IMR-90 (cell line): ENCODE measurements at regions not wholly inside any gene's neighbourhood (a gene's known extent, or its start where the extent isn't known, plus 50 kb on each side); places are given as distances from the start of the nearest gene placed in this dataset.

ENCODE experiments used
- ATAC-seq: fragments of 200-7000 bp; cut with Tn5 transposase; 2 replicates; pipeline ENCODE4 v1.9.1; 2020; ENCODE audit warnings: low read depth, mild to moderate bottlenecking, moderate library complexity
- BruUV-seq: library from RNA; stranded (reverse); fragments of 400-500 nt; replicated peaks from 2 replicates; lab custom pipeline; 2021; lab: Mats Ljungman, UMichigan
- CTCF ChIA-PET: fragments of 300-600 bp; formaldehyde crosslinking; extraction: SDS; loops from one replicate; lab custom pipeline; 2021; ENCODE audit warnings: antibody characterized with exemption; lab: Yijun Ruan, JAX
- POLR2A ChIA-PET: fragments of 300-600 bp; sonication (Branson Sonifier 250); formaldehyde crosslinking; loops from one replicate; lab custom pipeline; 2022; ENCODE audit warnings: antibody characterized with exemption; ENCODE audit not compliant: unreplicated experiment; lab: Charles Lee
- DNase-seq: peaks from one replicate; pipeline ENCODE4 v3.0.0; 2013
- H2AFZ ChIP-seq: replicated peaks from 2 replicates; pipeline ENCODE3; 2013; ENCODE audit warnings: low read length, mild to moderate bottlenecking; ENCODE audit not compliant: poor library complexity
- H2AK5ac ChIP-seq: 2 replicates; pipeline ENCODE4 v1.6.1; 2013; ENCODE audit warnings: low read depth, low read length, inconsistent platforms
- H2AK9ac ChIP-seq: replicated peaks from 2 replicates; pipeline ENCODE3; 2013; ENCODE audit warnings: mild to moderate bottlenecking, low read depth, low read length, moderate library complexity; ENCODE audit not compliant: poor library complexity
- H2BK120ac ChIP-seq: 2 replicates; pipeline ENCODE4 v1.6.1; 2013; ENCODE audit warnings: low read depth, low read length, inconsistent platforms
- H2BK15ac ChIP-seq: 3 replicates; pipeline ENCODE4 v1.6.1; 2013; ENCODE audit warnings: low read depth, low read length, inconsistent platforms
- H2BK20ac ChIP-seq: 2 replicates; pipeline ENCODE4 v1.6.1; 2013; ENCODE audit warnings: low read depth, mild to moderate bottlenecking, inconsistent platforms, low read length, moderate library complexity
- H2BK5ac ChIP-seq: 2 replicates; pipeline ENCODE4 v1.6.1; 2013; ENCODE audit warnings: mild to moderate bottlenecking, low read depth, low read length, inconsistent platforms; ENCODE audit not compliant: poor library complexity, severe bottlenecking
- H3K14ac ChIP-seq: replicated peaks from 2 replicates; pipeline ENCODE4 v1.6.1; 2013; ENCODE audit warnings: low read depth, low read length, inconsistent platforms
- H3K18ac ChIP-seq: 2 replicates; pipeline ENCODE4 v1.6.1; 2013; ENCODE audit warnings: low read depth, low read length, control low read depth
- H3K23ac ChIP-seq: 2 replicates; pipeline ENCODE4 v1.6.1; 2013; ENCODE audit warnings: low read depth, low read length, inconsistent platforms
- H3K27ac ChIP-seq: 2 replicates; pipeline ENCODE4 v1.5.1; 2013; ENCODE audit warnings: mild to moderate bottlenecking, control low read depth, low read length; ENCODE audit not compliant: insufficient read depth
- H3K27me3 ChIP-seq: 2 replicates; pipeline ENCODE4 v1.6.1; 2013; ENCODE audit warnings: low read length; ENCODE audit not compliant: control insufficient read depth, insufficient read depth
- H3K36me3 ChIP-seq: 2 replicates; pipeline ENCODE4 v1.6.1; 2013; ENCODE audit warnings: low read length, mixed read lengths; ENCODE audit not compliant: control insufficient read depth, insufficient read depth
- H3K4ac ChIP-seq: 2 replicates; pipeline ENCODE4 v1.6.1; 2013; ENCODE audit warnings: low read depth, low read length, inconsistent platforms
- H3K4me1 ChIP-seq: 2 replicates; pipeline ENCODE4 v1.6.1; 2013; ENCODE audit warnings: low read length, mixed read lengths; ENCODE audit not compliant: control insufficient read depth, insufficient read depth
- H3K4me2 ChIP-seq: 2 replicates; pipeline ENCODE4 v1.6.1; 2013; ENCODE audit warnings: low read depth, mild to moderate bottlenecking, control low read depth, low read length, moderate library complexity
- H3K4me3 ChIP-seq: 2 replicates; pipeline ENCODE4 v1.5.1; 2013; ENCODE audit warnings: low read depth, mild to moderate bottlenecking, control low read depth, low read length, moderate library complexity; ENCODE audit not compliant: insufficient read depth
- H3K56ac ChIP-seq: 2 replicates; pipeline ENCODE4 v1.6.1; 2013; ENCODE audit warnings: low read length, inconsistent platforms; ENCODE audit not compliant: insufficient read depth; ENCODE audit errors: extremely low read depth
- H3K79me1 ChIP-seq, 2 experiments: 2 replicates each; pipeline ENCODE4 v1.6.1; 2013; ENCODE audit warnings: low read length in 2 of 2, inconsistent platforms in 1 of 2, low read depth in 1 of 2
- H3K9ac ChIP-seq: 2 replicates; pipeline ENCODE4 v1.6.1; 2013; ENCODE audit warnings: low read depth, low read length, control low read depth
- H3K9me1 ChIP-seq: 2 replicates; pipeline ENCODE4 v1.6.1; 2013; ENCODE audit warnings: low read length, inconsistent platforms; ENCODE audit not compliant: insufficient read depth
- H3K9me3 ChIP-seq: 2 replicates; pipeline ENCODE4 v1.6.1; 2013; ENCODE audit warnings: low read length; ENCODE audit not compliant: control insufficient read depth, insufficient read depth
- H4K20me1 ChIP-seq: 2 replicates; pipeline ENCODE4 v1.6.1; 2013; ENCODE audit warnings: low read length, inconsistent platforms; ENCODE audit not compliant: insufficient read depth
- H4K5ac ChIP-seq: 2 replicates; pipeline ENCODE4 v1.6.1; 2013; ENCODE audit warnings: mild to moderate bottlenecking, low read depth, low read length, control low read depth
- H4K8ac ChIP-seq, 2 experiments: 2 replicates each; pipeline ENCODE4 v1.6.1; 2013; ENCODE audit warnings: low read depth in 2 of 2, low read length in 2 of 2, control low read depth in 1 of 2, inconsistent platforms in 1 of 2
- H4K91ac ChIP-seq: 2 replicates; pipeline ENCODE4 v1.6.1; 2013; ENCODE audit warnings: low read depth, low read length, inconsistent platforms; ENCODE audit not compliant: insufficient read depth
- CEBPB ChIP-seq: IDR thresholded peaks from 2 replicates; pipeline ENCODE4 v1.6.1; 2012; ENCODE audit warnings: low read depth, low read length, improper control_type of control experiment
- CHD1 ChIP-seq: IDR thresholded peaks from 2 replicates; pipeline ENCODE4 v1.6.1; 2012; ENCODE audit warnings: low read depth, low read length, improper control_type of control experiment
- CTCF ChIP-seq: conservative IDR thresholded peaks from 2 replicates; pipeline ENCODE4 v1.5.1; 2012; ENCODE audit warnings: mild to moderate bottlenecking, low read depth, low read length, improper control_type of control experiment
- ELK1 ChIP-seq: fragments of 150-350 bp; IDR thresholded peaks from 2 replicates; pipeline ENCODE4 v1.6.1; 2016; ENCODE audit warnings: low read depth, mild to moderate bottlenecking, low read length, moderate library complexity, borderline replicate concordance
- FOS ChIP-seq: fragments of 150-350 bp; IDR thresholded peaks from 2 replicates; pipeline ENCODE4 v1.6.1; 2016; ENCODE audit warnings: low read depth, low read length
- MAFK ChIP-seq: IDR thresholded peaks from 2 replicates; pipeline ENCODE4 v1.6.1; 2012; ENCODE audit warnings: low read depth, low read length, improper control_type of control experiment
- MAZ ChIP-seq: IDR thresholded peaks from 2 replicates; pipeline ENCODE4 v1.6.1; 2012; ENCODE audit warnings: low read depth, mild to moderate bottlenecking, low read length, improper control_type of control experiment, moderate library complexity, borderline replicate concordance
- MXI1 ChIP-seq: IDR thresholded peaks from 2 replicates; pipeline ENCODE4 v1.6.1; 2012; ENCODE audit warnings: low read depth, mild to moderate bottlenecking, low read length, moderate library complexity, borderline replicate concordance
- NFE2L2 ChIP-seq: fragments of 150-350 bp; IDR thresholded peaks from 2 replicates; pipeline ENCODE4 v1.6.1; 2016; ENCODE audit warnings: low read depth, mild to moderate bottlenecking, low read length
- POLR2A ChIP-seq: IDR thresholded peaks from 2 replicates; pipeline ENCODE4 v1.6.1; 2012; ENCODE audit warnings: mild to moderate bottlenecking, low read depth, low read length
- RAD21 ChIP-seq: IDR thresholded peaks from 2 replicates; pipeline ENCODE4 v1.6.1; 2012; ENCODE audit warnings: low read length, improper control_type of control experiment
- RCOR1 ChIP-seq: IDR thresholded peaks from 2 replicates; pipeline ENCODE4 v1.6.1; 2012; ENCODE audit warnings: mild to moderate bottlenecking, low read length, improper control_type of control experiment; ENCODE audit not compliant: insufficient replicate concordance
- RFX5 ChIP-seq: IDR thresholded peaks from 2 replicates; pipeline ENCODE4 v1.8.0; 2012; ENCODE audit warnings: low read depth, mild to moderate bottlenecking, low read length, moderate library complexity
- SMC3 ChIP-seq: fragments of 150-350 bp; IDR thresholded peaks from 2 replicates; pipeline ENCODE4 v1.6.1; 2016; ENCODE audit warnings: low read depth, mild to moderate bottlenecking, antibody characterized with exemption, low read length, moderate library complexity
- USF2 ChIP-seq: fragments of 150-350 bp; IDR thresholded peaks from 2 replicates; pipeline ENCODE4 v1.6.1; 2017; ENCODE audit warnings: mild to moderate bottlenecking, antibody characterized with exemption, low read length, low read depth
- WGBS, 2 experiments: methylation state at CpG; one replicate each; pipeline versions ENCODE4 v1.1.5 to v1.1.7; 2013; ENCODE audit warnings: missing lambda C conversion rate in 2 of 2; ENCODE audit not compliant: insufficient read length in 1 of 2; ENCODE audit errors: extremely low coverage in 2 of 2; 5-methylcytosine and 5-hydroxymethylcytosine counted together
- dilution Hi-C: fragments of 300-500 bp; cut with HindIII; formaldehyde crosslinking; loops from one replicate; pipeline ENCODE4 v1.14.3; 2018; ENCODE audit warnings: low sequenced_read_pairs; ENCODE audit not compliant: unreplicated experiment
- in situ Hi-C: fragments of 300-500 bp; cut with MboI; formaldehyde crosslinking; loops from 3 replicates; pipeline ENCODE4 v1.14.3; 2019; ENCODE audit warnings: low sequenced_read_pairs, inconsistent platforms, mixed read lengths
- intact Hi-C: fragments of 100-400 bp; cut with micrococcal nuclease; formaldehyde crosslinking; loops from 2 replicates; pipeline ENCODE4 v1.10.0; 2022

GRCh38 chr17:36687736-36688135 lies 86.4 kb downstream of the MRM1 start:
- H4K20me1 ChIP-seq = no peaks in the 10 kb centered on the region
- no peak overlapping the region for H3K27ac ChIP-seq
- H3K14ac ChIP-seq = no peak overlapping the region
- H3K4me2 ChIP-seq = no peak overlapping the region
- H4K8ac ChIP-seq = no peak overlapping the region
- H3K79me1 ChIP-seq = no peaks in the 10 kb centered on the region
- no peak overlapping the region for H3K23ac ChIP-seq
- H3K36me3 ChIP-seq = no peaks in the 10 kb centered on the region
- peaks cover 13% of the 10 kb centered on the region for H3K27me3 ChIP-seq
- dilution Hi-C loops (no loop called here), intact Hi-C loops (no loop called here), in situ Hi-C loops (no loop called here)
- no peak overlapping the region for H3K56ac ChIP-seq
- H2BK120ac ChIP-seq = no peak overlapping the region
- H3K9me3 ChIP-seq = no peaks in the 10 kb centered on the region
- H4K5ac ChIP-seq = no peak overlapping the region
- TF ChIP-seq RCOR1 = no peak
- no peak for TF ChIP-seq CHD1
- TF ChIP-seq CEBPB = no peak
- no peak for TF ChIP-seq USF2
- TF ChIP-seq CTCF = no peak
- TF ChIP-seq POLR2A = no peak
- TF ChIP-seq FOS = no peak
- no peak for TF ChIP-seq ELK1
- no peak for TF ChIP-seq RAD21
- TF ChIP-seq MXI1 = no peak
- TF ChIP-seq MAZ = no peak
- TF ChIP-seq NFE2L2 = no peak
- no peak for TF ChIP-seq SMC3
- TF ChIP-seq MAFK = no peak
- TF ChIP-seq RFX5 = no peak
- no peak overlapping the region for H2AFZ ChIP-seq
- POLR2A ChIA-PET = no interaction called here
- H4K91ac ChIP-seq = no peak overlapping the region
- H2BK5ac ChIP-seq = no peak overlapping the region
- H3K9me1 ChIP-seq = no peaks in the 10 kb centered on the region
- no TSS peak for BruUV-seq
- no peak overlapping the region for H3K9ac ChIP-seq
- H3K18ac ChIP-seq = no peak overlapping the region
- 50% methylated on average over 1 of the region's 5 CpGs; no CpG with 5 or more reads in 1 of the 2 experiments for WGBS, 2 experiments
- no peak for DNase-seq
- no peak overlapping the region for H2AK9ac ChIP-seq
- no peak overlapping the region for H2BK20ac ChIP-seq
- no peak overlapping the region for H3K4ac ChIP-seq
- H3K4me3 ChIP-seq = no peak overlapping the region
- CTCF ChIA-PET = no interaction called here
- H2AK5ac ChIP-seq = no peak overlapping the region
- H3K4me1 ChIP-seq = no peaks in the 10 kb centered on the region
- no peak for ATAC-seq
- H2BK15ac ChIP-seq = no peak overlapping the region
